ENCODE measurements at regions not wholly inside any gene's neighbourhood (a gene's known extent, or its start where the extent isn't known, plus 50 kb on each side); places are given as distances from the start of the nearest gene placed in this dataset.

GRCh38 chr16:86881118-86881510 lies 302.8 kb downstream of the FOXL1 start:
- no peak for TF ChIP-seq REST (IDR thresholded peaks at IDR 0.05; ENCODE audit: insufficient read depth in 1 of 2, low read depth in 2 of 2, low read length in 2 of 2)
- TF ChIP-seq TAF1 (IDR thresholded peaks at IDR 0.05; ENCODE audit: borderline replicate concordance, insufficient read depth, low read length), result no peak
- TF ChIP-seq SIN3A (IDR thresholded peaks at IDR 0.05; ENCODE audit: borderline replicate concordance, insufficient read depth, low read length), result no peak
- TF ChIP-seq FOXP2 (optimal IDR thresholded peaks at IDR 0.05; ENCODE audit: borderline replicate concordance, extremely low read depth, extremely low read length, insufficient read depth), result no peak
- TF ChIP-seq POLR2AphosphoS5 (IDR thresholded peaks at IDR 0.05; ENCODE audit: low read depth, low read length), result no peak

GRCh38 chr16:86881861-86882273 lies 303.5 kb downstream of the FOXL1 start:
- no peak for TF ChIP-seq TAF1 (IDR thresholded peaks at IDR 0.05; ENCODE audit: borderline replicate concordance, insufficient read depth, low read length)
- TF ChIP-seq FOXP2 (optimal IDR thresholded peaks at IDR 0.05; ENCODE audit: borderline replicate concordance, extremely low read depth, extremely low read length, insufficient read depth), result no peak
- no peak for TF ChIP-seq POLR2AphosphoS5 (IDR thresholded peaks at IDR 0.05; ENCODE audit: low read depth, low read length)
- no peak for TF ChIP-seq REST (IDR thresholded peaks at IDR 0.05; ENCODE audit: insufficient read depth in 1 of 2, low read depth in 2 of 2, low read length in 2 of 2)
- no peak for TF ChIP-seq SIN3A (IDR thresholded peaks at IDR 0.05; ENCODE audit: borderline replicate concordance, insufficient read depth, low read length)

GRCh38 chr16:86882586-86883280 lies 304.4 kb downstream of the FOXL1 start:
- TF ChIP-seq POLR2AphosphoS5 (IDR thresholded peaks at IDR 0.05; ENCODE audit: low read depth, low read length) (no peak), SIN3A (IDR thresholded peaks at IDR 0.05; ENCODE audit: borderline replicate concordance, insufficient read depth, low read length) (no peak), FOXP2 (optimal IDR thresholded peaks at IDR 0.05; ENCODE audit: borderline replicate concordance, extremely low read depth, extremely low read length, insufficient read depth) (no peak), REST (IDR thresholded peaks at IDR 0.05; ENCODE audit: insufficient read depth in 1 of 2, low read depth in 2 of 2, low read length in 2 of 2) (no peak), TAF1 (IDR thresholded peaks at IDR 0.05; ENCODE audit: borderline replicate concordance, insufficient read depth, low read length) (no peak)

- TF ChIP-seq SIN3A (IDR thresholded peaks at IDR 0.05; ENCODE audit: borderline replicate concordance, insufficient read depth, low read length), result no peak
- TF ChIP-seq TAF1 (IDR thresholded peaks at IDR 0.05; ENCODE audit: borderline replicate concordance, insufficient read depth, low read length), result no peak
- no peak for TF ChIP-seq FOXP2 (optimal IDR thresholded peaks at IDR 0.05; ENCODE audit: borderline replicate concordance, extremely low read depth, extremely low read length, insufficient read depth)
- no peak for TF ChIP-seq POLR2AphosphoS5 (IDR thresholded peaks at IDR 0.05; ENCODE audit: low read depth, low read length)
Measured at GRCh38 chr16:86883583-86884389, 305.4 kb downstream of the FOXL1 start.

GRCh38 chr16:86884390-86884650 lies 306.0 kb downstream of the FOXL1 start:
- TF ChIP-seq SIN3A (IDR thresholded peaks at IDR 0.05; ENCODE audit: borderline replicate concordance, insufficient read depth, low read length) (no peak), REST (IDR thresholded peaks at IDR 0.05; ENCODE audit: insufficient read depth in 1 of 2, low read depth in 2 of 2, low read length in 2 of 2) (no peak), FOXP2 (optimal IDR thresholded peaks at IDR 0.05; ENCODE audit: borderline replicate concordance, extremely low read depth, extremely low read length, insufficient read depth) (no peak), TAF1 (IDR thresholded peaks at IDR 0.05; ENCODE audit: borderline replicate concordance, insufficient read depth, low read length) (no peak), POLR2AphosphoS5 (IDR thresholded peaks at IDR 0.05; ENCODE audit: low read depth, low read length) (no peak)
